Ovary (tissue), 7 donors: ENCODE measurements at regions not wholly inside any gene's neighbourhood (a gene's known extent, or its start where the extent isn't known, plus 50 kb on each side); places are given as distances from the start of the nearest gene placed in this dataset.

Source experiments
- DNase-seq, 5 donors: peaks; one replicate each; pipeline ENCODE4 v3.0.0-alpha.2; 2019 to 2020
- H3K27ac ChIP-seq, 2 donors: fragments of 200-600 bp; one replicate each; pipeline versions ENCODE4 v1.5.1 to v1.8.0; 2019 to 2022
- H3K27me3 ChIP-seq: fragments of 200-600 bp; one replicate; pipeline ENCODE4 v1.8.0; 2022
- H3K36me3 ChIP-seq: fragments of 200-600 bp; sonication (generic); one replicate; pipeline ENCODE4 v1.5.1; 2019
- H3K4me1 ChIP-seq: one replicate; pipeline ENCODE4 v1.8.1; 2013; ENCODE audit warnings: mild to moderate bottlenecking, moderate library complexity; ENCODE audit not compliant: insufficient read depth
- H3K4me3 ChIP-seq: fragments of 200-600 bp; sonication (generic); one replicate; pipeline ENCODE4 v1.5.1; 2017
- H3K9me3 ChIP-seq, 2 donors: fragments of 200-600 bp in 1 of 2; sonication (generic) in 1 of 2; one replicate each; pipeline versions ENCODE4 v1.5.1 to v1.8.1; 2013 to 2019; ENCODE audit warnings: mild to moderate bottlenecking in 1 of 2, moderate library complexity in 1 of 2
- CTCF ChIP-seq, 3 donors: fragments of 450-650 bp in 2 of 3; fragments of 200-600 bp in 1 of 3; IDR thresholded peaks; one replicate each; pipeline versions ENCODE4 v1.5.1 to v1.8.0; 2016 to 2022; ENCODE audit warnings: antibody characterized with exemption in 3 of 3, mild to moderate bottlenecking in 1 of 3
- EP300 ChIP-seq: sonication (generic); formaldehyde crosslinking; IDR thresholded peaks from one replicate; pipeline ENCODE4 v1.6.1; 2017; ENCODE audit warnings: antibody characterized with exemption
- POLR2A ChIP-seq: fragments of 450-650 bp; IDR thresholded peaks from one replicate; pipeline ENCODE4 v1.6.1; 2017; ENCODE audit warnings: antibody characterized with exemption, mild to moderate bottlenecking, moderate library complexity
- WGBS, 3 donors: extraction: QIAGEN DNeasy Blood & Tissue Kit in 1 of 3; methylation state at CpG; one replicate each; pipeline versions ENCODE4 v1.1.5 to v1.1.7; 2013 to 2017; 5-methylcytosine and 5-hydroxymethylcytosine counted together
- intact Hi-C, 4 donors: fragments of 100-400 bp; cut with DNase I; formaldehyde crosslinking; loops; one replicate each; pipeline versions ENCODE4 v1.11.0 to v1.15.1; 2022 to 2023
- donor health status: DM: no; HTN: no; CAD: no; lungs with moderate emphysema.
- donor health status: DM: no; HTN: no; CAD: no.
- donor health status: Bipolar disorder and iron deficiency.
- donor health status: DM: no; HTN: no; CAD: no.
- donor health status: DM: yes; HTN: yes; CAD: no.

DNA sequence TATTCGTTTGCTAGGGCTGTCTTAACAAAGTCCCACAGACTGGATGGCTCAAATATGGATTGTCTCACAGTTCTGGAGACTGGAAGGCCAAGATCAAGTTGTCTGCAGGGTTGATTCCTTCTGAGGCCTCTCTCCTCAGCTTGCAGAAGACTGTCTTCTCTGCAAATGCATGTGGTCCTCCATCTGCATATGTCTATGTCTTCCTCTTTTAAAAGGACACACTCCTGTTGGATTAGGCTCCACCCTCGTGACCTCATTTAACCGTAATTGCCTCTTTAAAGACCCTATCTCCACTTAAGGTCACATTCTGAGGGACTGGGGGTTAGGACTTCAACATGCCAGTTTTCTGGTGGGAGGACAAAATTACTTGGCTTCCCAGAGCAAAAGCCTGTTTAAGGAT is 123.3 kb downstream of the SLC38A6 start:
- intact Hi-C loops = no loop called here
- H3K9me3 ChIP-seq = no peaks in the 10 kb centered on the region
- no peaks in the 10 kb centered on the region for H3K36me3 ChIP-seq
- DNase-seq = no peak
- WGBS, 3 donors = 67 to 81% (median 79%) methylated on average over 3 of the region's 3 CpGs
- TF ChIP-seq POLR2A (no peak), CTCF (IDR thresholded peaks at IDR 0.05) (no peak), EP300 (no peak)
- H3K4me1 ChIP-seq = no peaks in the 10 kb centered on the region
- H3K4me3 ChIP-seq = no peak overlapping the region
- no peak overlapping the region for H3K27ac ChIP-seq
- H3K27me3 ChIP-seq = no peaks in the 10 kb centered on the region

GRCh38 chr14:61103541-61104339 is 122.7 kb downstream of the SLC38A6 start:
- H3K4me3 ChIP-seq = no peak overlapping the region
- H3K27me3 ChIP-seq = no peaks in the 10 kb centered on the region
- H3K36me3 ChIP-seq = no peaks in the 10 kb centered on the region
- WGBS, 3 donors = 40 to 47% (median 43%) methylated on average over 11 of the region's 11 CpGs
- peak in 4 of 5 donors; percentile 14 to 58 (median 40) for DNase-seq
- TF ChIP-seq CTCF (IDR thresholded peaks at IDR 0.05) = no peak
- no peak for TF ChIP-seq EP300
- no peak for TF ChIP-seq POLR2A
- no peak overlapping the region for H3K27ac ChIP-seq
- H3K9me3 ChIP-seq = no peaks in the 10 kb centered on the region
- H3K4me1 ChIP-seq = no peaks in the 10 kb centered on the region
- intact Hi-C loops = no loop called here

GRCh38 chr14:61102549-61103466 is 121.8 kb downstream of the SLC38A6 start:
- intact Hi-C loops = no loop called here
- 95 to 97% (median 95%) methylated on average over 10 of the region's 10 CpGs for WGBS, 3 donors
- Histone ChIP-seq H3K27ac (no peak overlapping the region), H3K36me3 (no peaks in the 10 kb centered on the region), H3K4me3 (no peak overlapping the region), H3K4me1 (no peaks in the 10 kb centered on the region), H3K9me3 (no peaks in the 10 kb centered on the region), H3K27me3 (no peaks in the 10 kb centered on the region)
- no peak for TF ChIP-seq EP300
- no peak for DNase-seq
